ENCODE measurements at regions not wholly inside any gene's neighbourhood (a gene's known extent, or its start where the extent isn't known, plus 50 kb on each side); places are given as distances from the start of the nearest gene placed in this dataset.
"Not testable (repeated sequence)": the region's sequence is repeated elsewhere in the genome, so short reads cannot be mapped to it uniquely, and the experiment has no call there.

- DNase-seq (no peak), ATAC-seq (no peak)
- TF ChIP-seq, protein P1, sequence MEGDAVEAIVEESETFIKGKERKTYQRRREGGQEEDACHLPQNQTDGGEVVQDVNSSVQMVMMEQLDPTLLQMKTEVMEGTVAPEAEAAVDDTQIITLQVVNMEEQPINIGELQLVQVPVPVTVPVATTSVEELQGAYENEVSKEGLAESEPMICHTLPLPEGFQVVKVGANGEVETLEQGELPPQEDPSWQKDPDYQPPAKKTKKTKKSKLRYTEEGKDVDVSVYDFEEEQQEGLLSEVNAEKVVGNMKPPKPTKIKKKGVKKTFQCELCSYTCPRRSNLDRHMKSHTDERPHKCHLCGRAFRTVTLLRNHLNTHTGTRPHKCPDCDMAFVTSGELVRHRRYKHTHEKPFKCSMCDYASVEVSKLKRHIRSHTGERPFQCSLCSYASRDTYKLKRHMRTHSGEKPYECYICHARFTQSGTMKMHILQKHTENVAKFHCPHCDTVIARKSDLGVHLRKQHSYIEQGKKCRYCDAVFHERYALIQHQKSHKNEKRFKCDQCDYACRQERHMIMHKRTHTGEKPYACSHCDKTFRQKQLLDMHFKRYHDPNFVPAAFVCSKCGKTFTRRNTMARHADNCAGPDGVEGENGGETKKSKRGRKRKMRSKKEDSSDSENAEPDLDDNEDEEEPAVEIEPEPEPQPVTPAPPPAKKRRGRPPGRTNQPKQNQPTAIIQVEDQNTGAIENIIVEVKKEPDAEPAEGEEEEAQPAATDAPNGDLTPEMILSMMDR (IDR thresholded peaks at IDR 0.05 in 4 of 5, conservative IDR thresholded peaks at IDR 0.05 in 1 of 5) = no peak
- no peak for TF ChIP-seq POLR2A (IDR thresholded peaks at IDR 0.05)
- intact Hi-C loops (cut with DNase I; ENCODE audit: low total_unique reads) (no loop called here), in situ Hi-C loops (cut with MboI; ENCODE audit: low sequenced_read_pairs in 4 of 4) (no loop called here)
- Histone ChIP-seq H3K9me3 (no peaks in the 10 kb centered on the region), H3K4me3 (no peak overlapping the region), H3K27ac (no peak overlapping the region), H3K4me1 (no peaks in the 10 kb centered on the region), H3K36me3 (no peaks in the 10 kb centered on the region), H3K27me3 (no peaks in the 10 kb centered on the region)
These were observed 66.7 kb upstream of the PPP1R12A start for GRCh38 chr12:80001562-80001961.

GRCh38 chr12:80000831-80001230, 65.9 kb upstream of the PPP1R12A start:
- no peak for ATAC-seq

GRCh38 chr12:79998554-79998953, 63.7 kb upstream of the PPP1R12A start:
- H3K9me3 ChIP-seq = no peaks in the 10 kb centered on the region
- in situ Hi-C loops (cut with MboI; ENCODE audit: low sequenced_read_pairs in 4 of 4) = no loop called here
- ATAC-seq (no peak), DNase-seq (no peak)
- no peak overlapping the region for H3K27ac ChIP-seq
- no peak overlapping the region for H3K4me3 ChIP-seq
- intact Hi-C loops (cut with DNase I; ENCODE audit: low total_unique reads) = no loop called here
- H3K36me3 ChIP-seq = no peaks in the 10 kb centered on the region
- TF ChIP-seq, protein P1 (IDR thresholded peaks at IDR 0.05 in 4 of 5, conservative IDR thresholded peaks at IDR 0.05 in 1 of 5) = no peak
- TF ChIP-seq POLR2A (IDR thresholded peaks at IDR 0.05) = no peak
- no peaks in the 10 kb centered on the region for H3K4me1 ChIP-seq
- H3K27me3 ChIP-seq = no peaks in the 10 kb centered on the region

More at GRCh38 chr12:80000831-80001230, 65.9 kb upstream of the PPP1R12A start:
- Histone ChIP-seq H3K4me1 (no peaks in the 10 kb centered on the region), H3K27me3 (no peaks in the 10 kb centered on the region), H3K4me3 (no peak overlapping the region), H3K36me3 (no peaks in the 10 kb centered on the region), H3K27ac (no peak overlapping the region), H3K9me3 (no peaks in the 10 kb centered on the region)
- TF ChIP-seq, protein P1 (IDR thresholded peaks at IDR 0.05 in 4 of 5, conservative IDR thresholded peaks at IDR 0.05 in 1 of 5) = no peak
- no peak for TF ChIP-seq POLR2A (IDR thresholded peaks at IDR 0.05)
- no peak for DNase-seq
- in situ Hi-C loops (cut with MboI; ENCODE audit: low sequenced_read_pairs in 4 of 4) (no loop called here), intact Hi-C loops (cut with DNase I; ENCODE audit: low total_unique reads) (no loop called here)

DNA sequence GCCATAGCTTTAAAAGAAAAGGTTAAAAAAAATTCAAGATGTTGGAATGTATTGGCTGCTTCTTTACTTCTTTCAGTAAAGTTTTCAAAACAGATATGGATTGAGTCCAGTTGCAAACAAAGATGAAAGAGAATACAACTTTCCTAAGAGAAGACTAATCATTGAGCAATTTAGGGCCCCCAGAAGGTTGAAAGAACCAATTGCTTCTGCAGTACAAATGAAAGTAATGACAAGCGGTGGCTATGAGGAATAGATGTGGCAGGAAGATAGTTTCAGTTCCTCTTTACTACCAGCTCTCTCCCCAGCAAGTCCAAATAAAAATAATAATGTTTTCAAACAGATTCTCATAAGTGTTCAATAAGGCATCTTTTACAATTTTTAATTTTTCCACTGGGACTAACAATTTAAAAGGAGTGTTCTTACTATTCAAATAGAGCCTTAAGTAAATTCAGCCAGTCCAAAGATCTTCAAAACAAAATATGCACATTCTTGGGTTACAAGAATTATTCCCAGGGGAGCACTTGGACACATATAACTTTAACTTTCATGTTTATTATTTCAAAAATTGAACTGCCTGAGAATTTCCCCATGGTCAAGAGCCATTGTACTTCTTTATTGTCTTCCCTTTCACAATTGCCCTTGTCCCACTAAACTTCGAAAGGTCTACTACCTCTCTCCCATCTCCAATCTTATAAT, 62.3 kb upstream of the PPP1R12A start:
- Histone ChIP-seq H3K36me3 (no peaks in the 10 kb centered on the region), H3K27ac (no peak overlapping the region), H3K27me3 (no peaks in the 10 kb centered on the region), H3K4me1 (no peaks in the 10 kb centered on the region), H3K9me3 (no peaks in the 10 kb centered on the region), H3K4me3 (no peak overlapping the region)
- no peak for TF ChIP-seq POLR2A (IDR thresholded peaks at IDR 0.05)
- TF ChIP-seq, protein P1 (IDR thresholded peaks at IDR 0.05 in 4 of 5, conservative IDR thresholded peaks at IDR 0.05 in 1 of 5) = no peak
- ATAC-seq (no peak), DNase-seq (no peak)
- intact Hi-C loops (cut with DNase I; ENCODE audit: low total_unique reads) (no loop called here), in situ Hi-C loops (cut with MboI; ENCODE audit: low sequenced_read_pairs in 4 of 4) (no loop called here)

DNA sequence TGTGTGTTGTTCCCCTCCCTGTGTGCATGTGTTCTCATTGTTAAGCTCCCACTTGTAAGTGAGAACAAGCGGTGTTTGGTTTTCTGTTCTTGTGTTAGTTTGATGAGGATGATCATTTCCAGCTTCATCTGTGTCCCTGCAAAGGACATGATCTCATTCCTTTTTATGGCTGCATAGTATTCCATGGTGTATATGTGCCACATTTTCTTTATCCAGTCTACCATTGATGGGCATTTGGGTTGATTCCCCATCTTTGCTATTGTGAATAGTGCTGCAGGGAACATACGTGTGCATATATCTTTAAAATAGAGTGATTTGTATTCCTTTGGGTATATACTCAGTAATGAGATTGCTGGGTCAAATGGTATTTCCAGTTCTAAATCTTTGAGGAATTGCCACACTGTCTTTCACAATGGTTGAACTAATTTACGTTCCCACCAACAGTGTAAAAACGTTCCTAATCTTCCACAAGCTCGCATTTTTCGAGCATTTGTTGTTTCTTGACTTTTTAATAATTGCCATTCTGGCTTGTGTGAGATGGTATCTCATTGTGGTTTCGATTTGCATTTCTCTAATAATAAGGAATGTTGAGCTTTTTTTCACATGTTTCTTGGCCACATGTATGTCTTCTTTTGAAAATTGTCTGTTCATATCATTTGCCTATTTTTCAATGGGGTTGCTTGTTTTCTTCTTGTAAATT, 60.6 kb upstream of the PPP1R12A start:
- H3K4me1 ChIP-seq; H3K27me3 ChIP-seq; ATAC-seq; H3K27ac ChIP-seq; intact Hi-C loops (cut with DNase I; ENCODE audit: low total_unique reads); H3K36me3 ChIP-seq; DNase-seq; H3K9me3 ChIP-seq; H3K4me3 ChIP-seq; in situ Hi-C loops (cut with MboI; ENCODE audit: low sequenced_read_pairs in 4 of 4): not testable (repeated sequence)

Data from gastrocnemius medialis (tissue), 4 donors.